ENCODE measurements at regions not wholly inside any gene's neighbourhood (a gene's known extent, or its start where the extent isn't known, plus 50 kb on each side); places are given as distances from the start of the nearest gene placed in this dataset.

DNA sequence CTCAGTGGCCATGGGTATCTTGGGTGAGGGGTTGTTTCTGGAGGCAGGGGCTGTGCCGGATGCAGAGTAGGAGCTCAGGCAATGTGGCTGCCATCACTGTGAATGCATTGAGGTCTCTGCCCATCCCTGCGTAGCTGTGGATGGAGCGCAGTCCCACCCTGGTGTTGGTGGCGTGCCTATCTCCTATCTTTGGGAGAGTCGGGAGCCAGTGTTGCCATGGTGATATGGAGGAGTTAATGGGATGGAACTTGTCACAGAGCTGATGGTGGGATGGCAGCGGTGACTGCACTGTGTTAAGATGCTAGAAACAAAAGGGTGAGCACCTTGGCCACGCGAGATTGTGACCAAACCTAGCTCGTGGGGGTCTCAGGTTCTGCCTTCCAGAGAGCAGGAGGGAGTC is 197.3 kb downstream of the MELK start:
- Mint-ChIP-seq H3K36me3 (ENCODE audit: low read depth) (no peaks in the 10 kb centered on the region), H3K9me3 (ENCODE audit: low read depth) (no peaks in the 10 kb centered on the region), H3K4me1 (ENCODE audit: low read depth) (no peaks in the 10 kb centered on the region), H3K27ac (ENCODE audit: unreplicated experiment) (no peak overlapping the region), H3K4me3 (ENCODE audit: unreplicated experiment) (no peak overlapping the region), H3K27me3 (ENCODE audit: low read depth) (peaks cover 41% of the 10 kb centered on the region)
- TF ChIP-seq CTCF (IDR thresholded peaks at IDR 0.05) = no peak
- no peak for DNase-seq (ENCODE audit: low spot score)

- Mint-ChIP-seq H3K4me1 (ENCODE audit: low read depth) (no peaks in the 10 kb centered on the region), H3K27me3 (ENCODE audit: low read depth) (peaks cover 46% of the 10 kb centered on the region), H3K36me3 (ENCODE audit: low read depth) (no peaks in the 10 kb centered on the region)
Measured at GRCh38 chr9:36772449-36773403, 200.0 kb downstream of the MELK start.

GRCh38 chr9:36778682-36779081 is 206.0 kb downstream of the MELK start:
- Mint-ChIP-seq H3K4me1 (ENCODE audit: low read depth) (no peaks in the 10 kb centered on the region), H3K4me3 (ENCODE audit: unreplicated experiment) (no peak overlapping the region), H3K9me3 (ENCODE audit: low read depth) (no peaks in the 10 kb centered on the region), H3K27ac (ENCODE audit: unreplicated experiment) (no peak overlapping the region), H3K36me3 (ENCODE audit: low read depth) (no peaks in the 10 kb centered on the region), H3K27me3 (ENCODE audit: low read depth) (peaks cover 59% of the 10 kb centered on the region)
- DNase-seq (ENCODE audit: low spot score) = no peak
- no peak for TF ChIP-seq CTCF (IDR thresholded peaks at IDR 0.05)

More at GRCh38 chr9:36772449-36773403, 200.0 kb downstream of the MELK start:
- Mint-ChIP-seq H3K9me3 (ENCODE audit: low read depth) (no peaks in the 10 kb centered on the region), H3K4me3 (ENCODE audit: unreplicated experiment) (no peak overlapping the region), H3K27ac (ENCODE audit: unreplicated experiment) (no peak overlapping the region)
- TF ChIP-seq CTCF (IDR thresholded peaks at IDR 0.05) = no peak
- no peak for DNase-seq (ENCODE audit: low spot score)

DNA sequence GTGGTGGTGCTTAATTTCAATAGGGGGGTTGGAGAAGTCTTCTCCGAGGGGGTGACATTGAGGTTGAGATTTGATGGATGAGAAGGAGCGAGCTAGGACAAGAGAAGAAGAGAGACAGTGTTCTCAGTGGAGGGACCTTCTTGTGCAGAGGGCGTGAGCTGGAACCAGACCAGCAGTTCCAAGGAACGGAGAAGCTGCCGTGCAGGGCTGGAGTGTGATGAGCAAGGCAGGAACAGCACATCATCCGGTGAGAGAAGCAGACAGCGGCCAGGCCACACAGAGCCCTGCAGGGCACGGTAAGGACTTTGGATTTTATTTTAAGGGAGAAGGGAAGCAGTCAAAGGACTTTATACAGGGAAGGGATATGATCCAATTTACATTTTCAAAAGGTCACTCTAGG is 206.9 kb downstream of the MELK start:
- no peak overlapping the region for H3K27ac Mint-ChIP-seq (ENCODE audit: unreplicated experiment)
- TF ChIP-seq CTCF (IDR thresholded peaks at IDR 0.05) = no peak
- no peak for DNase-seq (ENCODE audit: low spot score)
- H3K36me3 Mint-ChIP-seq (ENCODE audit: low read depth) = no peaks in the 10 kb centered on the region
- H3K27me3 Mint-ChIP-seq (ENCODE audit: low read depth) = peaks cover 64% of the 10 kb centered on the region
- no peaks in the 10 kb centered on the region for H3K4me1 Mint-ChIP-seq (ENCODE audit: low read depth)
- no peak overlapping the region for H3K4me3 Mint-ChIP-seq (ENCODE audit: unreplicated experiment)
- H3K9me3 Mint-ChIP-seq (ENCODE audit: low read depth) = no peaks in the 10 kb centered on the region

GRCh38 chr9:36780186-36780585 is 207.5 kb downstream of the MELK start:
- TF ChIP-seq CTCF (IDR thresholded peaks at IDR 0.05) = no peak
- no peak for DNase-seq (ENCODE audit: low spot score)
- H3K4me1 Mint-ChIP-seq (ENCODE audit: low read depth) = no peaks in the 10 kb centered on the region
- H3K9me3 Mint-ChIP-seq (ENCODE audit: low read depth) = no peaks in the 10 kb centered on the region
- no peak overlapping the region for H3K4me3 Mint-ChIP-seq (ENCODE audit: unreplicated experiment)
- H3K27ac Mint-ChIP-seq (ENCODE audit: unreplicated experiment) = no peak overlapping the region
- H3K27me3 Mint-ChIP-seq (ENCODE audit: low read depth) = peaks cover 63% of the 10 kb centered on the region
- H3K36me3 Mint-ChIP-seq (ENCODE audit: low read depth) = no peaks in the 10 kb centered on the region
